Fibroblast of the conjunctiva (primary cell): ENCODE measurements at regions not wholly inside any gene's neighbourhood (a gene's known extent, or its start where the extent isn't known, plus 50 kb on each side); places are given as distances from the start of the nearest gene placed in this dataset.
A peak's percentile ranks its signal among the peaks of the same experiment; 100 is the strongest.

Experiments
- DNase-seq: peaks from one replicate; pipeline ENCODE4 v3.0.0-alpha.2; 2010; ENCODE audit warnings: low read depth

DNA sequence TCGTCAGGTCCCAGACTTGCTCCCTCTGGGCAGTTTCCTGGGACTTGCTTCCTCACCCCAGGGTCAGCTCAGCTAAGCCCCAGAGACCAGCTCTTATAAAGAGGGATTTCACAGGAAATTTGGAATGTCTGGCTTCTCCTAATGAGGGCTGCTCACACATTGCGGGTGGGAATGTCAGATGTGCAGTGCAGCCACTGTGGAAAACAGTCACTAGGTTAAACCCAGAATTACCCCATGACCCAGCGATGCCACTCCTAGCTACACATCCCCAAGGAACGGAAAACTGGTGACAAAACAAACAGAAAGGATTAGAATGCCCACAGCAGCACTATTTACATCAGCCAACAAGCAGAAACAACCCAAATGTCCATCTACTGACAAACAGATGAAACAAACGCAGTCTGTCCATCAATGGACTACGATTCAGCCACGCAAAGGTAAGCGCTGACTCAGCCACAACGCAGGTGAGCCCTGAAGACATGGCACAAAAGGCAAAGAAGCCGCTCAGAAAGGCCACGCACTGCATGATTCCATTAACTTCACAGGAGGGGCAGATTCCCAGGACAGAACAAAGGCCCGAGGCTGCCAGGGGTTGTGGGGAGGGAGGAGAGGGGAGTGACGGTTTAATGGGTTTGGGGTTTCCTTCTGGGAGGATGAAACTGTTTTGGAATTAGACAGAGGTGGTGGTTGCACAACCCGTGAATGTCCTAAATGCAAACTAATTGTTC is 63.0 kb downstream of the NCOR2 start:
- DNase-seq, result no peak

- no peak for DNase-seq
Observed at GRCh38 chr12:124503305-124503704, 64.1 kb downstream of the NCOR2 start.

GRCh38 chr12:124502379-124502778 is 65.0 kb downstream of the NCOR2 start:
- no peak for DNase-seq

DNA sequence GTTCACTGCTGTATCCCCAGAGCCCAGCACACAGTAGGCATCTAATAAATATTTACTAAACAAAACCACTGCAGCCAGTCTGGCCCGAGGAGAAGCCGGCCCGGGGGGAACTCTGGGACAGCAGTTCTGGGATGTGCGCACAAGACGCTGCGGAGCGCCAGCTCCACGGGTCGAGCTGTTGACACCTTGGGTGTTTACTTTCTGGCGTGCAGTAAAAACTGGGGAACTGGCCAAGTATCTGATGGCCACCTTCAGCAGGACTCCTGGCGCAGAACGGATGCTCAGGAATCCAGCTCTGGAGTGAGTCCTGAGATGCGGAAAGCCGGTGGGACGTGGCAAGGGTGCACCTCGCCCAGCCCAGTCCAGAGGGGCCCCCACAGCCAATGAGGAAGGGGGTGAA is 65.6 kb downstream of the NCOR2 start:
- no peak for DNase-seq

- no peak for DNase-seq
Observed at GRCh38 chr12:124501112-124501561, 66.3 kb downstream of the NCOR2 start.

DNA sequence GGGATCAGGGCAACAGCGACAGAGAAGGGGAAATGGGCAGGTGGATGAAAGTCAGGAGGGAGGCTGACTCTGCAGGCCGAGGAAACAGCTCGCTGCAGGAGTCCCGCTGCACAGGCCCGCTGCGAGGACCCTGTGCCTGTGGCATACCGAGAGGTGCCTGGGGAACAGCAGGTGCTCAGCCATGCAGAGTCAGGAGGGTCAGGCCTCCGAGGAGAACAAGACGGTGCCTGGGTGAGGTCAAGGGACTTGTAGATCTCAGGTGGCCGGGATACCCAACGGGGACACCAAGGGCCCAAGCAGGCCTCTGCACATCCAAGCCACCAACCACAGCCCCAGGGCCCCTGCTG is 67.5 kb downstream of the NCOR2 start:
- DNase-seq, result no peak

DNA sequence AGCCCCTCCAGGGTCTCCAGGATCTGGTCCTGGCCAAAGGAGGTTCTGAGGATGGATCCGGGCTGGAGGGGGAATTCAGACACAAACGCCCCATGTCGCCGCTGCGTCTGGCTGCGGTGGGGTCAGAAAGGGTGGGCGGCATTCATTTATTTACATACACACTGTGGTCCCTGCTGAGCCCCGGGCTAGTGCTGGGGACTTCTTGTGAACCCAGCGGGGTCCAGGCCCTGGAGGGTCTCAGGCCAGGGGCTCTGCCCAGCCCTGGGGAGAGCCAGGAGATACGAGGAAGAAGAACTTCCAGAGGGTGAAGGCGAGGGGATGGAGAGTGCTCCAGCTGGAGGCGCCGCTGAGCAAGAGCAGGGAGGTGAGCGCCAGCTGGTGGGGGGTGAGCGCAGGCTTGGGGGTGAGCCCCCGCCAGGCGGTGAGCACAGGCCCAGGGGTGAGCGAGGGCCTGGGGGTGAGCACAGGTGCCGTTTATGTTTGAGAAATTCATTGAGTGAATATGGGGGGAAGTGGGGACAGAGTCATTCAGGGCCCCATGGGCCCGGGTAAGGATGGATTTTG is 68.1 kb downstream of the NCOR2 start:
- DNase-seq, result no peak

- peak; percentile 80 for DNase-seq
Observed at GRCh38 chr12:124498275-124499189, 68.9 kb downstream of the NCOR2 start.

GRCh38 chr12:124497658-124498057 is 69.8 kb downstream of the NCOR2 start:
- peak; percentile 44 for DNase-seq

DNA sequence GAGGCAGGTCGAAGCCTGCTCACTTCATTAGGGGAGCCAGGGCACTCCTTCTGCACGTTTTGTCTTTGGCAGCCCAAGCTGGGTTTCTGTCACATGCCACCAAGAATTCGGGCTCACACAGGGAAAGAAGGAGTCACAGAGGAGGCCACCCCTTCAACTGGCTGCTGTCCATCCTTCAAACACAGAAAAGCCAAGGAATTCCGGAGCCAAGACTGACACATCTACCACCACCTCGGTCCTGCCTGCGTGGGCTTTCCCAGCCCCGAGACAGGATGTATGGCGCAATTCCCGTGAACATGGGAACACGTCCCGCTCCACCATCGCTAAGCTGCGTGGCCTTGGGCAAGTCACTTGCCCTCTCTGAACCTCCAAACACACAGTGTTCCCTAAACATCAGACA is 70.4 kb downstream of the NCOR2 start:
- no peak for DNase-seq

DNA sequence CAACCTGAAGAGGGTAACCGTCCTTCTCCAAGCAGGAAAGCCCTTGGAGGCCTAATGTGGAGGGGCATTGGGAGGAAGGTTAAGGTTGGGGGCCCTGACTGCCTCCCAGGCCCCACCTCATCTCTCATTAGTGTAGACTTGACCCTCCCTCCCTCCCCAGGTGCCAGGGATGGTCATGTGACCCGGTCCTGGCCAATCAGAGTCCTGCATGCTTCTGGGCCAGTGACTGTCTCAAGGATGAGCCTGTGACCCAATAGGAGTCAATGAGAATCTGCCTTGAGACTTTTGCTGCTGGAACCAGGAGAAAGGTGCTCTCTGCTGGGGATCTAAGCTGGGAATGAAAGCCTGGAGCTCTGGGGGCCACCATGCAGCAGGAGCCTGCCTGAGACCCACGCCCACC is 70.8 kb downstream of the NCOR2 start:
- no peak for DNase-seq

DNA sequence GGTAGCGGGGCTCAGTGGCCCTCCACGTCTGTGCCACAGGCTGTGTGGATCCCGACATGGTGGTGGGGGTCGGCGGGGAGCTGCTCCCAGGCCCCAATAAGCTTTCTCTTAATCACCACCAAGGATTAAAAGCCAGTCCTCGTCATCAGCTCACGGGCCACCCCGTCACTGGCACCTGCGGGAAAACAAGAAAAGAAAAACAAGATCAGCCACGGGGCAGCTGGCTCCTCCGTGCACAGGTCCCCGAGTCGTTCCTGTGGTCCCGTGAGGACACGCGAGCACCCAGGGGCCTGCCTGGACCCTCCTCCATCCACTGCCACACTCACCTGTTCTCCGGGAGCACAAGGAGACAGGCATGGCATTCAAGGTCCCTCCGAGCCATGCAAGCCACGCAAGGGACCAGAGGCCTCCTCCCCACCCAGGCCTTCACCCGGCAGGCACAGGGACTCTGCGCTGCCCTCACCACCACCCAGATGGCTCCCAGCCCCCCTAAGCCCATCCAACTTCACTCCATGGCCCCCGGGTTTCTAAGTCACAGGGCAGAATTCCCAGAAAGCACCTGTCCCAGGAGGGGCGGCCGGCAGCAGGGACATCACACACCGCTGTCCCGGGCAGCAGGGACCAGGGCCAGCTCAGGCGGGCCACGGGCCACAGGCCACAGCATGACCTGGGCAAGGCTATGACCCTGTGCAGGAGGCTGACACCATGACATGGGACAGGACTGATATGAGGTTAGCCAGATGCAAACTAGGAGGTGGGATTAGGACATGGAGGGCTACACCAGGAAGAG is 72.0 kb downstream of the NCOR2 start:
- no peak for DNase-seq

GRCh38 chr12:124494751-124495129 is 72.7 kb downstream of the NCOR2 start:
- no peak for DNase-seq

- no peak for DNase-seq
Observed at GRCh38 chr12:124493809-124494750, 73.3 kb downstream of the NCOR2 start.

DNA sequence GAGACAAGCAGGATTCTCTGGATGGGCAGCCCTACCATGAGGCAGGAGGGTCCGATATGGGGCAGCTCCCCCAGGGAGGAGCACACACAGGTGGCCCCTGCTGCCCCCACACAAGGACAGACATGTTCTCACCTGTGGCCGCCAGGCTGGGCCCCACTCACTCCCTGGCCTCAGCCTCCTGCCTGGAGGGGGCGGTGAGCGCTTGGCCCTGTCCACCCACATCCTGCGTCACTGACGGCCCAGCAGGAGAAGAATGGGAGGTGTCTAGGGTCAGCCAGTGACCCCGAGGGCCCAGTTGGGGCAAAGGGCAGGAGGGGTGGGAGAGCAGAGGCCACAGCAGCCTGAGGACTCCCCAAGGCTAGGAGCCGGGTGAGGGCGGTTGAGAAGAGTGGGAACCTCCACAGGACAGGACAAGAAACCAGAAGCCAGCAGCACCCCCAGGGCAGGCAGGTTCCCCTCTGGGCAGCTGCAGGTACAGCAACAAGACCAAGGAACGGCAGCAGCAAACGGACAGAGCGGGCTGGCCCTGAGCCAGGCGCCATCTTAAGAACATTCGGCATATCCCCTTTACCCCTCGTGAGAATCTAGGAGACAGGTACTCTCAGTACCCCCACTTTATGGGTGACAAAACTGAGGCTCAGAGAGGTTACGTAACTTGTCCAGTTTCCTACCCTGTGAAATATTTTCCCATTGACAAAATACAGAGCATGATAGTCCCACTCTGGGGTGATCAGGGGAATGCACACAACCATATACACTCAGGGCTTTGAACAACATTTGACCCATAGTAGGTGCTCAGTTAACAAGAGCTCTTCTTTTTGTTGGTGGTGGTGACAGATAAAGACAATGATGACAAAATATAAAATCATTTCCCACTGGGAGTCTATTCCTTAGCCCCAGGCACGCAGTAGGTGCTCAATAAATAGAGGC is 74.3 kb downstream of the NCOR2 start:
- DNase-seq, result no peak

- no peak for DNase-seq
Observed at GRCh38 chr12:124491856-124492420, 75.5 kb downstream of the NCOR2 start.

DNA sequence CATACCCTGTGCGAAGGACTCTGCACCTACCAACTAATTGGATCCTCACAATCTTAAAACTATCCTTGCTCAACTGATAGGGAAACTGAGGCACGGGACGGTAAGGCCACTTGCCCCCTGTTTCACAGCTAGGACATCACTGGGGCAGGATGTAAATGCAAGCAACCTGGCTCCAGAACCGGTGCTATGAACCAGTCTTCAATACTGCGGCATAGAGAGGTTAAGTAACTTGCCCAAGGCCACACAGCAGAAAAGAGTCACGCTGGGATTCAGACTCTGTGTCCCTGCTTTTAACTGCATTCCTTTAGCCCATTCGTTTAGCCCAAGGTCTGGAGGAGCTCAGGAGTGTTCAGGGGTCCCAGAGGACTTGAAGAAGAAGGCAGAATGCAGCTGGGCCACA is 76.1 kb downstream of the NCOR2 start:
- no peak for DNase-seq

DNA sequence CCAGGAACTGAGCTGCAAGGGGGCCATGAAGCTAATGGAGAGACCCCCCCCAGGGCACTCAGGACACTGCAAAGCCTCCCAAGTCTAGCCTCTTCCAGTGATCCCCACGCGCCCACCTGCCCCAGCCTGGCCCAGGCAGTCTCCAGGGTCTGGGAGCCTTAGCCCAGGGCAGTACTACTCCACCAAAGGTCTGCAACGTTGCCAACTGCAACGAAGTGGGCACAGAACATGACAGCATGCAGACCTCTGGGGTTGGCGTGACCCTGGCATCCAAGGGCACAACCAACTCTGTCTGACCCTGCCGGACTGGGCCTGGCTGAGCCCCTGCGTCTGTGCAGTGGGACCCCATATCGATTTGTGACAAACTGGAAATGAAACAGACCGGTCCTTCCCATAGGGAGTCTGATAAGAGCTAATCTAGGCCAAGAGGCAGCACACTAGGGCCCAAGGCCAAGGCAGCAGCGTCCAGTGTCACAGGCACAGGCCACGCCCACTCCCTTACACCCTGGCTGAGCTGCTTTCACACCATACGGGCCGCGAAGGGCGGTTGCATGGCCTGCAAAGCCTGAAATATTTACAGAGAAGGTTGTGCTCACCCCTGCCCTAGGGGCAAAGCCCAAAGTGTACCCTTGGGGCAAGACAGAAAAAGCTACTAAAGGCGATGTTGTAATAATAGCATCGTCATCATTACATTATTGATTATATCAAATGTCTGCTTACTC is 76.7 kb downstream of the NCOR2 start:
- DNase-seq, result no peak
